ENCODE measurements at regions not wholly inside any gene's neighbourhood (a gene's known extent, or its start where the extent isn't known, plus 50 kb on each side); places are given as distances from the start of the nearest gene placed in this dataset.
A peak's percentile ranks its signal among the peaks of the same experiment; 100 is the strongest.

GRCh38 chr7:130926001-130926691 is 192.1 kb upstream of the KLF14 start:
- no peak overlapping the region for H3K4me3 ChIP-seq (ENCODE audit: low read depth, low read length)
- DNase-seq (ENCODE audit: low read depth) (no peak), FAIRE-seq (no peak)
- TF ChIP-seq CTCF (IDR thresholded peaks at IDR 0.05; ENCODE audit: insufficient read depth, low read length, severe bottlenecking), result no peak
- peaks cover 3% of the 10 kb centered on the region for H3K36me3 ChIP-seq (ENCODE audit: control insufficient read depth, insufficient read depth, low read length)
- no peaks in the 10 kb centered on the region for H3K27me3 ChIP-seq (ENCODE audit: control insufficient read depth, insufficient read depth, low read length)

GRCh38 chr7:130927062-130927461 is 193.1 kb upstream of the KLF14 start:
- FAIRE-seq (no peak), DNase-seq (ENCODE audit: low read depth) (no peak)
- H3K27me3 ChIP-seq (ENCODE audit: control insufficient read depth, insufficient read depth, low read length), result no peaks in the 10 kb centered on the region
- no peak overlapping the region for H3K4me3 ChIP-seq (ENCODE audit: low read depth, low read length)
- peaks cover 3% of the 10 kb centered on the region for H3K36me3 ChIP-seq (ENCODE audit: control insufficient read depth, insufficient read depth, low read length)
- TF ChIP-seq CTCF (IDR thresholded peaks at IDR 0.05; ENCODE audit: insufficient read depth, low read length, severe bottlenecking), result no peak

GRCh38 chr7:130927564-130927963 is 193.6 kb upstream of the KLF14 start:
- Histone ChIP-seq H3K27me3 (ENCODE audit: control insufficient read depth, insufficient read depth, low read length) (no peaks in the 10 kb centered on the region), H3K4me3 (ENCODE audit: low read depth, low read length) (no peak overlapping the region), H3K36me3 (ENCODE audit: control insufficient read depth, insufficient read depth, low read length) (peaks cover 3% of the 10 kb centered on the region)
- DNase-seq (ENCODE audit: low read depth), result no peak
- TF ChIP-seq CTCF (IDR thresholded peaks at IDR 0.05; ENCODE audit: insufficient read depth, low read length, severe bottlenecking), result no peak
- no peak for FAIRE-seq

GRCh38 chr7:130929896-130930659 is 196.1 kb upstream of the KLF14 start:
- peak; percentile 98 for DNase-seq (ENCODE audit: low read depth)
- Histone ChIP-seq H3K27me3 (ENCODE audit: control insufficient read depth, insufficient read depth, low read length) (no peaks in the 10 kb centered on the region), H3K36me3 (ENCODE audit: control insufficient read depth, insufficient read depth, low read length) (peaks cover 3% of the 10 kb centered on the region), H3K4me3 (ENCODE audit: low read depth, low read length) (no peak overlapping the region)
- FAIRE-seq, result no peak
- TF ChIP-seq CTCF (IDR thresholded peaks at IDR 0.05; ENCODE audit: insufficient read depth, low read length, severe bottlenecking), result no peak

- no peak for TF ChIP-seq CTCF (IDR thresholded peaks at IDR 0.05; ENCODE audit: insufficient read depth, low read length, severe bottlenecking)
- H3K4me3 ChIP-seq (ENCODE audit: low read depth, low read length), result no peak overlapping the region
- FAIRE-seq (no peak), DNase-seq (ENCODE audit: low read depth) (no peak)
- H3K27me3 ChIP-seq (ENCODE audit: control insufficient read depth, insufficient read depth, low read length), result no peaks in the 10 kb centered on the region
- H3K36me3 ChIP-seq (ENCODE audit: control insufficient read depth, insufficient read depth, low read length), result peaks cover 4% of the 10 kb centered on the region
These were observed 196.7 kb upstream of the KLF14 start for GRCh38 chr7:130930681-130931080.

Data from bronchial epithelial cell (primary cell).